CD4-positive, CD25-positive, alpha-beta regulatory T cell (primary cell): ENCODE measurements at regions not wholly inside any gene's neighbourhood (a gene's known extent, or its start where the extent isn't known, plus 50 kb on each side); places are given as distances from the start of the nearest gene placed in this dataset.

ENCODE experiments used
- ATAC-seq, 2 donors: fragments of 150-1000 bp; cut with Tn5 transposase; one replicate each; pipeline ENCODE4 v1.10.0; 2021; ENCODE audit warnings: low read depth in 2 of 2, moderate number of reproducible peaks in 2 of 2, moderate library complexity in 1 of 2
- DNase-seq, 3 donors: peaks; one replicate each; pipeline versions ENCODE4 v3.0.0 to v3.0.0-alpha.2; 2012 to 2022; ENCODE audit warnings: mixed read lengths in 1 of 3
- H3K27ac ChIP-seq: one replicate; pipeline ENCODE4 v1.7.0; 2013; ENCODE audit warnings: mild to moderate bottlenecking, low read length; ENCODE audit not compliant: insufficient read depth, poor library complexity, severe bottlenecking
- H3K27me3 ChIP-seq: one replicate; pipeline ENCODE4 v1.7.0; 2013; ENCODE audit warnings: low read length; ENCODE audit not compliant: control insufficient read depth, insufficient read depth
- H3K36me3 ChIP-seq: one replicate; pipeline ENCODE4 v1.7.0; 2013; ENCODE audit warnings: mild to moderate bottlenecking, low read length, moderate library complexity; ENCODE audit not compliant: control insufficient read depth, insufficient read depth
- H3K4me1 ChIP-seq: 2 replicates; pipeline ENCODE4 v1.7.0; 2013; ENCODE audit warnings: mild to moderate bottlenecking, low read length; ENCODE audit not compliant: insufficient read depth, control insufficient read depth, poor library complexity, severe bottlenecking
- H3K4me3 ChIP-seq: one replicate; pipeline ENCODE4 v1.7.0; 2013; ENCODE audit warnings: low read depth, mild to moderate bottlenecking, low read length, moderate library complexity
- H3K9me3 ChIP-seq, 2 experiments: 1 replicate in 1 of 2; 2 replicates in 1 of 2; pipeline ENCODE4 v1.7.0; 2013; ENCODE audit warnings: low read length in 2 of 2, mild to moderate bottlenecking in 1 of 2, moderate library complexity in 1 of 2; ENCODE audit not compliant: control insufficient read depth in 2 of 2
- H3K27ac Mint-ChIP-seq, 3 donors: one replicate each; pipeline ENCODE4 v1.8.0; 2020 to 2022; ENCODE audit warnings: mild to moderate bottlenecking in 3 of 3, mixed read lengths in 3 of 3, moderate library complexity in 2 of 3
- H3K27me3 Mint-ChIP-seq: one replicate; pipeline ENCODE4 v1.8.0; 2022; ENCODE audit warnings: mild to moderate bottlenecking, mixed read lengths
- H3K36me3 Mint-ChIP-seq: one replicate; pipeline ENCODE4 v1.8.0; 2020; ENCODE audit warnings: mixed read lengths
- H3K4me1 Mint-ChIP-seq, 4 donors: one replicate each; pipeline ENCODE4 v1.8.0; 2020 to 2022; ENCODE audit warnings: mixed read lengths in 4 of 4, mild to moderate bottlenecking in 1 of 4
- H3K4me3 Mint-ChIP-seq, 4 donors: one replicate each; pipeline ENCODE4 v1.8.0; 2020 to 2022; ENCODE audit warnings: mild to moderate bottlenecking in 4 of 4, mixed read lengths in 4 of 4, moderate library complexity in 3 of 4
- H3K9me3 Mint-ChIP-seq, 7 donors: one replicate each; pipeline ENCODE4 v1.8.0; 2020 to 2022; ENCODE audit warnings: mixed read lengths in 7 of 7, mild to moderate bottlenecking in 3 of 7, moderate library complexity in 2 of 7

DNA sequence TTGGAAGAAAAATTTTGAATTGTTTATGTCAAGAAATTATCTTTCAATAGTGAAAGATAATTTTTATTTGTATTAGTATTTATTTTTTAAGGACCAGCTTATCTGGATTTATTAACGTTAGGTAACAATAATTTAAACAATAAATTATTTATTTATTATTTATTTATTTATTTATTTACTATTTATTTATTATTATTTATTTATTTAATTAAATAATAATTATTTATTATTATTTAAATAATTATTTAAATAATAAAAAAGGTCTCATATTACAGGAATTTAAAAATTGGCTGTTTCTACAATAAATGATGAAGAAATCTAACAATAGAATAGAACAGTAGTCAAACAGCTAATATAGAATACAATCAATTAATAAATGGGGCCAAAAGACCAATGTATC is 618.7 kb upstream of the BRINP3 start:
- Mint-ChIP-seq H3K4me3 (no peak overlapping the region), H3K36me3 (no peaks in the 10 kb centered on the region), H3K27ac (no peak overlapping the region), H3K4me1 (no peaks in the 10 kb centered on the region), H3K9me3 (peaks cover 0 to 6% (median 4%) of the 10 kb centered on the region in 7 donors), H3K27me3 (no peaks in the 10 kb centered on the region)
- ATAC-seq (no peak), DNase-seq (no peak)
- H3K4me1 ChIP-seq: no peaks in the 10 kb centered on the region
- H3K27ac ChIP-seq: no peak overlapping the region
- H3K36me3 ChIP-seq: no peaks in the 10 kb centered on the region
- no peaks in the 10 kb centered on the region for H3K27me3 ChIP-seq
- no peak overlapping the region for H3K4me3 ChIP-seq
- H3K9me3 ChIP-seq: peaks cover 0 to 7% of the 10 kb centered on the region in 2 experiments

DNA sequence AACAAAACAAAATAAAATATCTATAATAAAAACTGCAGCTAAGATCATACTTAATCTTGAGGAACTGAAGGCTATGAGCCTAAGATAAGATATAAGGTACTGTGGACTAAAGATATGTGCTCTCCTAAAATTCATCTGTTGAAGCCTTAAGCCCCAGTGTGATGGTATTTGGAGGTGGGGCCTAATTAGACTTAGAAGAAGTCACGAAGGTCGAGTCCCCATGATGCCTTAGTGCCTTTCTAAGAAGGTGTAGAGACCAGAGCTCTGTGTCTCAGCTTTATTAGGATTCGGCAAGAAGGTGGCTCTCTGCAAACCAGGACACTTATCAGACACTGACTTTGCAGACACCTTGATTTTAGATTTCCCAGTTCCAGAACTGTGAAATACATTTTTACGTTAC is 622.0 kb upstream of the BRINP3 start:
- H3K9me3 Mint-ChIP-seq: peaks cover 0 to 6% (median 2%) of the 10 kb centered on the region in 7 donors
- no peaks in the 10 kb centered on the region for H3K4me1 ChIP-seq

GRCh38 chr1:191101960-191102359 is 624.3 kb upstream of the BRINP3 start:
- ATAC-seq: no peak

More for the DNA sequence above, 622.0 kb upstream of the BRINP3 start:
- Histone ChIP-seq H3K27me3 (no peaks in the 10 kb centered on the region), H3K4me3 (no peak overlapping the region), H3K36me3 (no peaks in the 10 kb centered on the region), H3K27ac (no peak overlapping the region), H3K9me3 (no peaks in the 10 kb centered on the region)
- Mint-ChIP-seq H3K27ac (no peak overlapping the region), H3K4me1 (no peaks in the 10 kb centered on the region), H3K36me3 (no peaks in the 10 kb centered on the region), H3K4me3 (no peak overlapping the region), H3K27me3 (no peaks in the 10 kb centered on the region)
- ATAC-seq: no peak
- DNase-seq: no peak

GRCh38 chr1:191125950-191126349 is 648.3 kb upstream of the BRINP3 start:
- no peak overlapping the region for H3K27ac Mint-ChIP-seq
- H3K9me3 Mint-ChIP-seq: peaks cover 0 to 23% (median 6%) of the 10 kb centered on the region in 7 donors
- Histone ChIP-seq H3K9me3 (peaks cover 2 to 5% of the 10 kb centered on the region in 2 experiments), H3K27me3 (no peaks in the 10 kb centered on the region), H3K4me1 (no peaks in the 10 kb centered on the region), H3K4me3 (no peak overlapping the region), H3K36me3 (no peaks in the 10 kb centered on the region), H3K27ac (no peak overlapping the region)
- H3K4me3 Mint-ChIP-seq: no peak overlapping the region
- ATAC-seq (no peak), DNase-seq (no peak)
- H3K27me3 Mint-ChIP-seq: no peaks in the 10 kb centered on the region
- H3K4me1 Mint-ChIP-seq: no peaks in the 10 kb centered on the region
- no peaks in the 10 kb centered on the region for H3K36me3 Mint-ChIP-seq

More at GRCh38 chr1:191101960-191102359, 624.3 kb upstream of the BRINP3 start:
- Mint-ChIP-seq H3K36me3 (no peaks in the 10 kb centered on the region), H3K27ac (no peak overlapping the region), H3K9me3 (peaks cover 0 to 11% (median 4%) of the 10 kb centered on the region in 7 donors), H3K4me1 (no peaks in the 10 kb centered on the region), H3K27me3 (no peaks in the 10 kb centered on the region), H3K4me3 (no peak overlapping the region)
- H3K4me3 ChIP-seq: no peak overlapping the region
- peaks cover 0 to 4% of the 10 kb centered on the region in 2 experiments for H3K9me3 ChIP-seq
- H3K36me3 ChIP-seq: no peaks in the 10 kb centered on the region
- no peak for DNase-seq
- H3K27me3 ChIP-seq: no peaks in the 10 kb centered on the region
- no peak overlapping the region for H3K27ac ChIP-seq
- no peaks in the 10 kb centered on the region for H3K4me1 ChIP-seq

DNA sequence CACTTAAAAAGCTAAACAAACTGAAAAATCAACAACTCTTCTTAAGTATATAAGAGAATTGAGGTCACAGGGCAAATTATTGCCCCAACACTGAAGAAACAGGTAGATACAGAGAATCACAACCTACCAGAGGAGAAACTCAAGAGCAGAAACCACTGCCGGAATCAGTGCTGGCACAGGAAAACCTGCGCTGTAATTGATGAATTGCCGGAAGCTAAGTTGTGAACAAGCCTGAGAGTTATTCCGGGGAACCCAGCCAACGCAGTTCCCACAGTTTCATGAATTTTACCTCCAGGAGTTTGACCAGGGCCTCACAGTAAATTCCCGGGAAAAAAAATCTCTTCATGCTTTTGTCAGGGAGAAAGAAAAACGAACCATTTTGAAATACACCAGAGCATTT is 657.1 kb upstream of the BRINP3 start:
- no peak overlapping the region for H3K4me3 ChIP-seq
- no peaks in the 10 kb centered on the region for H3K4me1 ChIP-seq

GRCh38 chr1:191140038-191140437 is 662.4 kb upstream of the BRINP3 start:
- no peak overlapping the region for H3K27ac Mint-ChIP-seq
- Histone ChIP-seq H3K9me3 (no peaks in the 10 kb centered on the region), H3K4me1 (no peaks in the 10 kb centered on the region), H3K36me3 (no peaks in the 10 kb centered on the region), H3K4me3 (no peak overlapping the region), H3K27ac (no peak overlapping the region), H3K27me3 (no peaks in the 10 kb centered on the region)
- ATAC-seq (no peak), DNase-seq (no peak)
- no peaks in the 10 kb centered on the region for H3K36me3 Mint-ChIP-seq
- peaks cover 0 to 4% (median 0%) of the 10 kb centered on the region in 7 donors for H3K9me3 Mint-ChIP-seq
- no peak overlapping the region for H3K4me3 Mint-ChIP-seq
- H3K4me1 Mint-ChIP-seq: no peaks in the 10 kb centered on the region
- no peaks in the 10 kb centered on the region for H3K27me3 Mint-ChIP-seq

More for the DNA sequence above, 657.1 kb upstream of the BRINP3 start:
- H3K27me3 Mint-ChIP-seq: no peaks in the 10 kb centered on the region
- no peaks in the 10 kb centered on the region for H3K27me3 ChIP-seq
- H3K9me3 ChIP-seq: no peaks in the 10 kb centered on the region
- H3K4me3 Mint-ChIP-seq: no peak overlapping the region
- no peak overlapping the region for H3K27ac ChIP-seq
- H3K9me3 Mint-ChIP-seq: peaks cover 2 to 8% (median 4%) of the 10 kb centered on the region in 7 donors
- no peaks in the 10 kb centered on the region for H3K36me3 ChIP-seq
- no peaks in the 10 kb centered on the region for H3K4me1 Mint-ChIP-seq
- no peaks in the 10 kb centered on the region for H3K36me3 Mint-ChIP-seq
- no peak for ATAC-seq
- DNase-seq: no peak
- no peak overlapping the region for H3K27ac Mint-ChIP-seq

- H3K4me1 Mint-ChIP-seq: no peaks in the 10 kb centered on the region
- Histone ChIP-seq H3K4me1 (no peaks in the 10 kb centered on the region), H3K9me3 (peaks cover 0 to 4% of the 10 kb centered on the region in 2 experiments), H3K27ac (no peak overlapping the region), H3K4me3 (no peak overlapping the region), H3K27me3 (no peaks in the 10 kb centered on the region), H3K36me3 (no peaks in the 10 kb centered on the region)
- H3K36me3 Mint-ChIP-seq: no peaks in the 10 kb centered on the region
- peaks cover 0 to 10% (median 3%) of the 10 kb centered on the region in 7 donors for H3K9me3 Mint-ChIP-seq
- no peak overlapping the region for H3K27ac Mint-ChIP-seq
- no peak for DNase-seq
- ATAC-seq: no peak
- H3K4me3 Mint-ChIP-seq: no peak overlapping the region
- no peaks in the 10 kb centered on the region for H3K27me3 Mint-ChIP-seq
Observed at GRCh38 chr1:191142748-191143147, 665.1 kb upstream of the BRINP3 start.

GRCh38 chr1:191145834-191146233 is 668.2 kb upstream of the BRINP3 start:
- no peaks in the 10 kb centered on the region for H3K36me3 Mint-ChIP-seq
- ATAC-seq: no peak
- no peak overlapping the region for H3K4me3 Mint-ChIP-seq

More at GRCh38 chr1:191145834-191146233, 668.2 kb upstream of the BRINP3 start:
- H3K4me3 ChIP-seq: no peak overlapping the region
- Mint-ChIP-seq H3K9me3 (peaks cover 1 to 17% (median 5%) of the 10 kb centered on the region in 7 donors), H3K27ac (no peak overlapping the region), H3K4me1 (no peaks in the 10 kb centered on the region), H3K27me3 (no peaks in the 10 kb centered on the region)
- DNase-seq: no peak
- peaks cover 0 to 4% of the 10 kb centered on the region in 2 experiments for H3K9me3 ChIP-seq
- no peaks in the 10 kb centered on the region for H3K4me1 ChIP-seq
- H3K27ac ChIP-seq: no peak overlapping the region
- H3K36me3 ChIP-seq: no peaks in the 10 kb centered on the region
- H3K27me3 ChIP-seq: no peaks in the 10 kb centered on the region
